Thyroid gland (tissue), 4 donors: ENCODE measurements at regions not wholly inside any gene's neighbourhood (a gene's known extent, or its start where the extent isn't known, plus 50 kb on each side); places are given as distances from the start of the nearest gene placed in this dataset.

ENCODE experiments used
- POLR2A ChIP-seq, 2 donors: fragments of 450-650 bp; IDR thresholded peaks; one replicate each; pipeline ENCODE4 v1.6.1; 2017; ENCODE audit warnings: antibody characterized with exemption in 2 of 2, mild to moderate bottlenecking in 2 of 2, moderate library complexity in 1 of 2
- TF ChIP-seq, protein P1 (sequence below), 6 experiments: fragments of 200-600 bp in 3 of 6; fragments of 450-650 bp in 3 of 6; sonication (generic) in 3 of 6; IDR thresholded peaks; one replicate each; pipeline ENCODE4 v1.5.1; 2016 to 2019; ENCODE audit warnings: antibody characterized with exemption in 6 of 6, mild to moderate bottlenecking in 2 of 6, inconsistent platforms in 1 of 6, moderate library complexity in 1 of 6

DNA sequence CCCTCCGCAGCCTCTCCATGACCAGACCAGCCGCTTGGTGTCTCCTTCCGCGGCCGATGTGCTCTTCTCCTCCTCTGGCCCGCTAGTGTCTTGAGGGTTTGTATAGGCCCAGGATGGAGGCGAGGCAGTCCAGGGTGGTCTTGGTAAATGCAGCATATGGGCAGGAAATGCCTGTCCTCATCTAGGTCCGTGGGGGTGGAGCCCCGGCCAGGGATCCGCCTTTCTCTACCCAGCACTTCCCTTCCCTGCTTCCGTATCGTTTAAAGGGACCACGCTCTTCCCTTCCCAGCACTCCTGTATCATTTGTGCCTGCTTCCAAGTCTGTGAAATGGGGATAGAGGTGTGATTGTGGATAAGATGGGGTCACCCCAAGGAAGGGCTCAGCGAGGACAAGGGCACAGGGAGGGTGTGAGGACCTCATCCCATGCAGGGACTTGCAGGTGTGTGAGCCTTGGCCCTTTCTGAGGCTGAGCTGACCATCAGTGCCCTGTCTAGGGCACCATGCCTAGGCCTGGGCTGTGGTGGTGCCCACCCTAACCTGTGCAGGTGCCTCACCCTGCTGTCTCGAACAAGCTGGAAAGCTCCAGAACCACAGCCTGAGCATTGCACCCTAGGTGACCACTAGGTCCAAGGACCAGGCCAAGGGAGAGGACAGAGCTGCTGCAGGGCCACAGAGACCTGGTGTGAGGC, 326.8 kb upstream of the RTL1 start:
- TF ChIP-seq, protein P1, sequence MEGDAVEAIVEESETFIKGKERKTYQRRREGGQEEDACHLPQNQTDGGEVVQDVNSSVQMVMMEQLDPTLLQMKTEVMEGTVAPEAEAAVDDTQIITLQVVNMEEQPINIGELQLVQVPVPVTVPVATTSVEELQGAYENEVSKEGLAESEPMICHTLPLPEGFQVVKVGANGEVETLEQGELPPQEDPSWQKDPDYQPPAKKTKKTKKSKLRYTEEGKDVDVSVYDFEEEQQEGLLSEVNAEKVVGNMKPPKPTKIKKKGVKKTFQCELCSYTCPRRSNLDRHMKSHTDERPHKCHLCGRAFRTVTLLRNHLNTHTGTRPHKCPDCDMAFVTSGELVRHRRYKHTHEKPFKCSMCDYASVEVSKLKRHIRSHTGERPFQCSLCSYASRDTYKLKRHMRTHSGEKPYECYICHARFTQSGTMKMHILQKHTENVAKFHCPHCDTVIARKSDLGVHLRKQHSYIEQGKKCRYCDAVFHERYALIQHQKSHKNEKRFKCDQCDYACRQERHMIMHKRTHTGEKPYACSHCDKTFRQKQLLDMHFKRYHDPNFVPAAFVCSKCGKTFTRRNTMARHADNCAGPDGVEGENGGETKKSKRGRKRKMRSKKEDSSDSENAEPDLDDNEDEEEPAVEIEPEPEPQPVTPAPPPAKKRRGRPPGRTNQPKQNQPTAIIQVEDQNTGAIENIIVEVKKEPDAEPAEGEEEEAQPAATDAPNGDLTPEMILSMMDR (IDR thresholded peaks at IDR 0.05): no peak
- TF ChIP-seq POLR2A (IDR thresholded peaks at IDR 0.05): no peak
